GM12892 (cell line): ENCODE measurements at regions not wholly inside any gene's neighbourhood (a gene's known extent, or its start where the extent isn't known, plus 50 kb on each side); places are given as distances from the start of the nearest gene placed in this dataset.
"Not testable (repeated sequence)": the region's sequence is repeated elsewhere in the genome, so short reads cannot be mapped to it uniquely, and the experiment has no call there.

ENCODE experiments used
- DNase-seq: peaks from one replicate; pipeline ENCODE4 v3.0.0; 2011; ENCODE audit not compliant: insufficient read length
- FAIRE-seq: peaks from 2 replicates; lab custom pipeline; 2011; peaks lifted over from hg19 to GRCh38; lab: Jason Lieb, UNC
- POLR2A ChIP-seq: IDR thresholded peaks from 2 replicates; pipeline ENCODE4 v1.6.1; 2011; ENCODE audit warnings: low read depth, low read length, control low read depth
- POLR2AphosphoS5 ChIP-seq: IDR thresholded peaks from 2 replicates; pipeline ENCODE4 v1.6.1; 2011; ENCODE audit warnings: low read depth, low read length, control low read depth
- TAF1 ChIP-seq: IDR thresholded peaks from 2 replicates; pipeline ENCODE4 v1.6.1; 2011; ENCODE audit warnings: low read depth, mild to moderate bottlenecking, control low read depth, low read length, borderline replicate concordance

- DNase-seq (no peak), FAIRE-seq (no peak)
- TF ChIP-seq TAF1 (no peak), POLR2AphosphoS5 (no peak), POLR2A (no peak)
Observed at GRCh38 chr4:91887926-91888325, 415.8 kb upstream of the GRID2 start.

DNA sequence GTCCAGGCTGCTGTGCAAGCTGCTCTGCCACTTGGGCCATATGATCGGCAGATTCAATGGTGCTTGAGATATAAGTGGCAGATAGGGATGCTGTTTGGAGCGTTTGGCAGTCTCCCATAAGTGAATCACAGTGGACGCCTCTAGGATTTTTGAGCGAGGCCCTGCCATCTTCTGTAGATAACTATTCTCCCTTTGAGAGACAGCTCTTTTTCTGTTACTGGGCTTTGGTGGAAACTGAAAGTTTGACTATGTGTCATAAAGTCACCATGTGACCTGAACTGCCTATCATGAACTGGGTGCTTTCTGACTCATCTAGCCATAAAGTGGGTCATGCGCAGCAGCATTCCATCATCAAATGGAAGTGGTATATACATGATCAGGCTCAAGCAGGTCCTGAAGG, 412.5 kb upstream of the GRID2 start:
- DNase-seq, FAIRE-seq: not testable (repeated sequence)

DNA sequence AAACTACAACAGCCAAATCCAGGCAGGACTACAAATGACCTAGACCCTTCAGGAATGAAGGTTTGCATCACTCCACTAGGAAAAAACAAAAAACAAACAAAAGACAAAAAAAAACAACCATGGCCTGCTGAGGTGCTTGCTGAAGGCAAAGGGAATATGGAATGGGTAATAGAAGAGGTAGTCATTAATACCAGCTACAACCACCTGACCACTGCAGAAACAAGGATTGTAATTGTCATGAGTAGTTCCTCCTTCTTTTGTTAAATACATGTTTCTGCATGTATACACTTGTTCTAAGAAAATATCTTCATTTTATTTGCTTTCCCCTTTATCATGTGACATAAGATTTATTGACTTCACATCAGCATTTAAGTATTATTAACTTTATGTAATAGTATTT, 409.8 kb upstream of the GRID2 start:
- DNase-seq = no peak
- FAIRE-seq = no peak
- no peak for TF ChIP-seq POLR2A
- no peak for TF ChIP-seq POLR2AphosphoS5
- no peak for TF ChIP-seq TAF1

GRCh38 chr4:91904556-91904955, 399.2 kb upstream of the GRID2 start:
- DNase-seq (no peak), FAIRE-seq (no peak)
- TF ChIP-seq POLR2AphosphoS5 (no peak), POLR2A (no peak), TAF1 (no peak)

- DNase-seq (no peak), FAIRE-seq (no peak)
- TF ChIP-seq POLR2AphosphoS5 (no peak), POLR2A (no peak), TAF1 (no peak)
Observed at GRCh38 chr4:91909963-91910362, 393.8 kb upstream of the GRID2 start.

- FAIRE-seq = no peak
- TF ChIP-seq TAF1 (no peak), POLR2AphosphoS5 (no peak), POLR2A (no peak)
- no peak for DNase-seq
Observed at GRCh38 chr4:91914176-91914804, 389.5 kb upstream of the GRID2 start.

DNA sequence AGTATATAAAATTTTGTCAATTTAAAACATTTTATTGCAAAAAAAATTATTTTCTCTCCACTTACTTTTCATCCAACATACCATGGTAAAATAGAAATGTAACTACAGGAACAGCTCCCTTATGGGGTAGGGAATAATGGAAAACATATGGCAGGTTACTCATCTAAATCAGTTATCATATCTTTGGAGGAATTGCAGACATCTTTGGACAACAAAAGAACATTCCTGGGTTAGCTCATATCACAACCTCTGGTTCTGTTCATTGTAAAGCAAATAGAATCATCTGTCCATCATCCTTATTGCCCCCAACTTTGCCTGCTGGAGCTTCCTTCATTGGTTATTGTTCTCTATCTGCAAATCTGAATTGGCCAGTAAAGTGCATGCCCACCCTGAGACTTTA, 387.5 kb upstream of the GRID2 start:
- DNase-seq (no peak), FAIRE-seq (no peak)
- TF ChIP-seq POLR2AphosphoS5 (no peak), TAF1 (no peak), POLR2A (no peak)

DNA sequence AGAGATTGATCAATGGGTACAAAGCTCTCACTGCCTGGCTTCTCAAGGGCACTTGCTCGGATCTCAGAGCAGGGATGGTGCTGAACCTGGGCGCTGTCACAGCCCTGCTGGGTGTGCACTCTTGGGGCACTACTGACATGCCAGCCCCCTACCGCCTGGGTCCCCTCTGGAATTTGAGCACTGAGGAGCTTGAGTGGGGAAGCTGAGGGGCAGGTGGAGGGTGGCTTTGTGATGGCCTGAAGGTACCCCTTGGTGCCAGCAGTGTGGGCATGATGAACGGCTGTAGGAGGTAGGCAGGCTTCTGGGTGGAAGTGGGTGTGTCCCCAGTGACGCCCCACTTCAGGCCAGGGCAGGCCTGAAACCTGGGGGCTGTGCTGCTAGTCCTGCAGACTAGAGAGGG, 379.1 kb upstream of the GRID2 start:
- TF ChIP-seq POLR2A = no peak
- TF ChIP-seq POLR2AphosphoS5 = no peak
- TF ChIP-seq TAF1 = no peak
- DNase-seq (no peak), FAIRE-seq (no peak)

DNA sequence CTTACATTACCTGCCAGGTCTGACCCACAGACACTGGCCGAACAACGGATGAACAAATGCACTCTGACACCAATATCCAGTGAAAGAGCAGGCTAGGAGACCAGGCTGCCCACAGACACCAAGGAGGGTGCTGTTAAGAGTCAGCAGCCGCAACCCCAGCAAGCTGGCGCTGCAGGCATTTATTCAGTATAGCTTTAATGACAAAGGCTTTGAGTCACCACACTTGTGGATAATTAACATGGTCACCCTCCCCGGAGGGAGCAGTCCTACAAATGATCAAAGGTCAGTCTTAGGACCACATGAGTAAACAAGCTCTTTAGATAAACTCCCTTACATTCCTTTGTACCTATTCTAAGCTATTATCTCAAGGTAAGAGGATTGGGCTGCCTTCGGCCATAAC, 368.5 kb upstream of the GRID2 start:
- no peak for TF ChIP-seq POLR2A
- TF ChIP-seq POLR2AphosphoS5 = no peak
- TF ChIP-seq TAF1 = no peak
- no peak for FAIRE-seq
- no peak for DNase-seq

- DNase-seq (no peak), FAIRE-seq (no peak)
- no peak for TF ChIP-seq POLR2AphosphoS5
- no peak for TF ChIP-seq TAF1
- no peak for TF ChIP-seq POLR2A
Observed at GRCh38 chr4:91936311-91936710, 367.5 kb upstream of the GRID2 start.

DNA sequence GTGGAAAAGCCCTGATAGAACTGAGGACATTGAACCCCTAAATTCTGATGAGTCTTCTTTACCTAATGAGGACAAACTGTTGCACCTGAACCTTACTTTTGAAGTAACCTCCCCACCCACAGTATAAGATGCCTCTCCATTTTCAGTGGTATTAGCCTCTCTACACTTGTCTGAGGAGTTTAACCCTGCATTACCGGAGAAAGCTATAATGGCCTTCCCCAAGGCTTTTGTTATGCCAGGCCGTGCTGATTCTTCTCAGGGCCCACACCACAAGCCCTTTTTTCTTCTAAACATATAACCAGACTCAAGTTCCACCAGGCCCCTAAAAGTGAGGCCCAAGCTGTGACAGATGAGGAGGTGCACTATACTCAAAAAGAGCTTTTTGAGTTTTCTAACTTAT, 345.8 kb upstream of the GRID2 start:
- TF ChIP-seq POLR2AphosphoS5 (no peak), TAF1 (no peak), POLR2A (no peak)

DNA sequence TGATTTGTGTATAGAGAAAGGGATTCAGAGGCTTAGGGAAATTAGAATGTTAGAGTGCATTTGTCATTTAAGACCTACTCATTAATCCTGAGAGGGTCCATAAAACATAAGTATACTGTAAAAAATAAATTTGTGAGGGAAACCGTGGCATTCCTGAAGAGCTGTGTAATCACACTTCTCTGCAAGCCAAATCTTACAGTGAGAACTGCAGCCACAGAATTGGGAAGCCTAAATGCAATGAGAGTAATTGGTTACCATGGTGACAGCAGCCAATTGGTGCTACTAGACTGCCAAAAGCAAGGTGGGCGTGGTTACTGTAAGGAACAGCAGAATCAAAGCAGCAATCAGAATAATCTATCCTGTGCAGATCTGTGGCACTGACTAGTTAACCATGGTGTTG, 345.2 kb upstream of the GRID2 start:
- FAIRE-seq = no peak
- TF ChIP-seq POLR2AphosphoS5 (no peak), TAF1 (no peak), POLR2A (no peak)
- DNase-seq = no peak

More for the DNA sequence above, 345.8 kb upstream of the GRID2 start:
- DNase-seq = no peak
- FAIRE-seq = no peak

DNA sequence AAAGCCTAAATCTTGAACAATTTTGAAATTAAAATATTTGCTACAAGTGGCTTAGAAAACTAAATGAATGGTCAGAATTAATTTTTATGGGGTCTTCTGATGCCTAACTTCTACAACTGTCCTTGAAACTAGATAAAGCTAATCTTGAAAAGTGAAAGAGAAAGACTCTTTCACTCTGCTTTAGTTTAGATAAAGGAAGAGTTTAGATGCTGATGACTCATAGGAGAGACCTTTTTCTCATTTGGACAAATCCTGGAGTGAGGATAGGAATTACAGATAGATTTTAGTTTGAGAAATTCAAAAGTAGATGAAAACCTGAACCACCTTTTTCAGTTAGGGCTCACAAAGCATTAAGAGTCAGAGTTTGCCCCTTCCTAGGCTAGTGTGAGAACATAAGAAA, 342.3 kb upstream of the GRID2 start:
- DNase-seq (no peak), FAIRE-seq (no peak)
- TF ChIP-seq TAF1 = no peak
- no peak for TF ChIP-seq POLR2A
- no peak for TF ChIP-seq POLR2AphosphoS5

- no peak for DNase-seq
- no peak for TF ChIP-seq POLR2AphosphoS5
- TF ChIP-seq POLR2A = no peak
- TF ChIP-seq TAF1 = no peak
- no peak for FAIRE-seq
Observed at GRCh38 chr4:91963486-91963885, 340.3 kb upstream of the GRID2 start.

DNA sequence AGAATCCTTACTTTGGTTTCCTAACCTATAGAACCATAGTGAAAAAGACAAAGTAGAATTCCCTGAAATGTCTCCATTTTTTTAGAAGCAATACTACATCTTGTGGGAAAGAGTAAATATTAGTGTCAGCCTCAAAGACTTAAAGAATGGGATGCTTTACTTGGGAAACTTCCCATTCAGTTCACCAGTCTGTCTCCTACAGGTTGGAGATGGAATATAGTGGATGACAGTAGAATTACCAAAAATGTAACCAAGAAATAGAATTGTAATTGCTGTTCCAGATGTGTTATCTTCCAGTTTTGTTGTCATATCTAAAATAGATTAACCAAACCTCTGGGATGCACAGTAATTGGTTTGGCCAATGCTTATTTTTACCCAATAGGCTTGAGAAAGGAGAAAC, 338.6 kb upstream of the GRID2 start:
- DNase-seq = no peak
- no peak for FAIRE-seq
- TF ChIP-seq TAF1 (no peak), POLR2AphosphoS5 (no peak), POLR2A (no peak)
